ENCODE measurements at regions not wholly inside any gene's neighbourhood (a gene's known extent, or its start where the extent isn't known, plus 50 kb on each side); places are given as distances from the start of the nearest gene placed in this dataset.

DNA sequence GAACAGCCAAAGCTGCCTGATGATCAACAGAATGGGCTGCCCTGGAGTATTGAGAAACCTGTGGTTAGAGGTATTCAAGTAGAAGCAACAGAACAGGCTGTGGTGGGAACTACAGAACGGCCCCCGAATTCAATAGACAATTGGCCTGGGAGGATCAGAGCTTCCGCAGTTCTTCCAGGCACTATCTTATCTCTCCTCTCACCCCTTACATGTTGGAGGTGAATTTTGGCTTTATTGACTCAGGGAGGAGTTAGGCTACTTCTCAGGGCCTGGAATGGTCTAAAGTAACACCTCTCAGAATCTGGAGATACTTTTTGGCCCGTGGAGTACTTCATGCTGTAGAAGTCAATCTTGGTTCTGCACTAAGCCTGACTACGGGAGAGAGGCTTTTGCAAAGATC is 253.0 kb downstream of the PRDM2 start:
- TF ChIP-seq EZH2 (IDR thresholded peaks at IDR 0.05; ENCODE audit: low read length, unreplicated experiment) (no peak), CTCF (conservative IDR thresholded peaks at IDR 0.05; ENCODE audit: low read depth, low read length) (no peak)
